CD4-positive, alpha-beta T cell treated with Interleukin-17A for 4 hours (primary cell): ENCODE measurements at regions not wholly inside any gene's neighbourhood (a gene's known extent, or its start where the extent isn't known, plus 50 kb on each side); places are given as distances from the start of the nearest gene placed in this dataset.

Source experiments
- DNase-seq: peaks from one replicate; pipeline ENCODE4 v3.0.0-alpha.2; 2020; ENCODE audit warnings: mixed read lengths

- no peak for DNase-seq
Measured at GRCh38 chr4:130416228-130416627, 1320.3 kb downstream of the C4orf33 start.

GRCh38 chr4:130419211-130419975 is 1323.4 kb downstream of the C4orf33 start:
- no peak for DNase-seq

- DNase-seq: no peak
Measured at GRCh38 chr4:130422261-130422660, 1326.3 kb downstream of the C4orf33 start.

- no peak for DNase-seq
Measured at GRCh38 chr4:130424211-130424610, 1328.3 kb downstream of the C4orf33 start.

- no peak for DNase-seq
Measured at GRCh38 chr4:130432289-130432688, 1336.3 kb downstream of the C4orf33 start.

GRCh38 chr4:130449741-130450140 is 1353.8 kb downstream of the C4orf33 start:
- no peak for DNase-seq

- DNase-seq: no peak
Measured at GRCh38 chr4:130468340-130468739, 1372.4 kb downstream of the C4orf33 start.

GRCh38 chr4:130478406-130478805 is 1382.5 kb downstream of the C4orf33 start:
- DNase-seq: no peak

GRCh38 chr4:130479020-130479419 is 1383.1 kb downstream of the C4orf33 start:
- DNase-seq: no peak

GRCh38 chr4:130479674-130480073 is 1383.7 kb downstream of the C4orf33 start:
- DNase-seq: no peak

- no peak for DNase-seq
Measured at GRCh38 chr4:130484826-130485225, 1388.9 kb downstream of the C4orf33 start.

- no peak for DNase-seq
Measured at GRCh38 chr4:130485371-130485770, 1389.4 kb downstream of the C4orf33 start.

- no peak for DNase-seq
Measured at GRCh38 chr4:130486186-130486585, 1390.2 kb downstream of the C4orf33 start.

GRCh38 chr4:130486841-130487240 is 1390.9 kb downstream of the C4orf33 start:
- DNase-seq: no peak

- no peak for DNase-seq
Measured at GRCh38 chr4:130510661-130511060, 1414.7 kb downstream of the C4orf33 start.

GRCh38 chr4:130511776-130512175 is 1415.8 kb downstream of the C4orf33 start:
- DNase-seq: no peak

GRCh38 chr4:130524057-130524456 is 1428.1 kb downstream of the C4orf33 start:
- DNase-seq: no peak

GRCh38 chr4:130530505-130530904 is 1434.6 kb downstream of the C4orf33 start:
- no peak for DNase-seq

- DNase-seq: no peak
Measured at GRCh38 chr4:130534651-130535050, 1438.7 kb downstream of the C4orf33 start.

GRCh38 chr4:130542953-130543352 is 1447.0 kb downstream of the C4orf33 start:
- DNase-seq: no peak

- no peak for DNase-seq
Measured at GRCh38 chr4:130545171-130545570, 1449.2 kb downstream of the C4orf33 start.

GRCh38 chr4:130545596-130545995 is 1449.6 kb downstream of the C4orf33 start:
- DNase-seq: no peak

GRCh38 chr4:130559268-130559667 is 1463.3 kb downstream of the C4orf33 start:
- DNase-seq: no peak

GRCh38 chr4:130563185-130563888 is 1467.4 kb downstream of the C4orf33 start:
- no peak for DNase-seq
